HEK293T (cell line): ENCODE measurements at regions not wholly inside any gene's neighbourhood (a gene's known extent, or its start where the extent isn't known, plus 50 kb on each side); places are given as distances from the start of the nearest gene placed in this dataset.

Experiments
- BHLHE40 ChIP-seq: fragments of 450-650 bp; IDR thresholded peaks from 2 replicates; pipeline ENCODE4 v1.6.1; 2016; ENCODE audit warnings: mild to moderate bottlenecking, moderate library complexity, borderline replicate concordance
- FOXM1 ChIP-seq: fragments of 450-650 bp; IDR thresholded peaks from 2 replicates; pipeline ENCODE4 v1.6.1; 2017; ENCODE audit warnings: mild to moderate bottlenecking, borderline replicate concordance
- HDGF ChIP-seq: fragments of 450-650 bp; IDR thresholded peaks from 2 replicates; pipeline ENCODE4 v1.6.1; 2017; ENCODE audit warnings: antibody characterized with exemption, borderline replicate concordance
- LEF1 ChIP-seq: fragments of 450-650 bp; IDR thresholded peaks from 2 replicates; pipeline ENCODE4 v1.6.1; 2017; ENCODE audit warnings: mild to moderate bottlenecking, borderline replicate concordance
- PKNOX1 ChIP-seq: fragments of 450-650 bp; IDR thresholded peaks from 2 replicates; pipeline ENCODE4 v1.6.1; 2016
- SP1 ChIP-seq: fragments of 450-650 bp; IDR thresholded peaks from 2 replicates; pipeline ENCODE4 v1.6.1; 2017
- SUZ12 ChIP-seq: fragments of 450-650 bp; IDR thresholded peaks from 2 replicates; pipeline ENCODE4 v1.6.1; 2016; ENCODE audit warnings: mild to moderate bottlenecking
- TARDBP ChIP-seq: fragments of 450-650 bp; IDR thresholded peaks from 2 replicates; pipeline ENCODE4 v1.6.1; 2016
- ZNF384 ChIP-seq: fragments of 450-650 bp; IDR thresholded peaks from 2 replicates; pipeline ENCODE4 v1.6.1; 2016

GRCh38 chr18:30754846-30755245, 287.7 kb downstream of the DSC3 start:
- no peak for TF ChIP-seq PKNOX1
- TF ChIP-seq SP1 = no peak
- no peak for TF ChIP-seq FOXM1
- no peak for TF ChIP-seq ZNF384
- TF ChIP-seq BHLHE40 = no peak
- TF ChIP-seq SUZ12 = no peak
- TF ChIP-seq HDGF = no peak
- TF ChIP-seq TARDBP = no peak
- no peak for TF ChIP-seq LEF1
